Endothelial cell of umbilical vein (primary cell): ENCODE measurements at regions not wholly inside any gene's neighbourhood (a gene's known extent, or its start where the extent isn't known, plus 50 kb on each side); places are given as distances from the start of the nearest gene placed in this dataset.

Experiments
- BruUV-seq: library from RNA; stranded (reverse); fragments of 400-500 nt; replicated peaks from 2 replicates; lab custom pipeline; 2021; lab: Mats Ljungman, UMichigan
- CTCF ChIA-PET: fragments of 300-600, 350-600 bp; sonication (Branson Sonifier 250); formaldehyde crosslinking; loops from one replicate; lab custom pipeline; 2021; ENCODE audit warnings: antibody characterized with exemption, inconsistent platforms; lab: Charles Lee
- POLR2A ChIA-PET: fragments of 300-600, 350-600 bp; sonication (Branson Sonifier 250); formaldehyde crosslinking; loops from one replicate; lab custom pipeline; 2021; ENCODE audit warnings: antibody characterized with exemption, inconsistent platforms; lab: Charles Lee
- DNase-seq: peaks from one replicate; pipeline ENCODE4 v3.0.0-alpha.2; 2011; ENCODE audit warnings: low read depth, low spot score
- FAIRE-seq: peaks from 2 replicates; lab custom pipeline; 2011; peaks lifted over from hg19 to GRCh38; lab: Jason Lieb, UNC
- H2AFZ ChIP-seq: 2 replicates; pipeline ENCODE4 v1.6.0; 2012; ENCODE audit warnings: low read depth, low read length, control low read depth, inconsistent platforms
- H3K27ac ChIP-seq: 2 replicates; pipeline ENCODE4 v1.5.1; 2011; ENCODE audit warnings: low read depth, mild to moderate bottlenecking, control low read depth, low read length, moderate library complexity; ENCODE audit not compliant: insufficient read depth
- H3K27me3 ChIP-seq, 2 experiments: 2 replicates each; pipeline versions ENCODE4 v1.6.0 to v1.6.1; 2011; ENCODE audit warnings: low read length in 2 of 2, mixed read lengths in 1 of 2; ENCODE audit not compliant: control insufficient read depth in 2 of 2, insufficient read depth in 2 of 2
- H3K36me3 ChIP-seq, 2 experiments: 2 replicates in 1 of 2; 3 replicates in 1 of 2; pipeline ENCODE4 v1.5.1; 2011; ENCODE audit warnings: low read length in 2 of 2, mild to moderate bottlenecking in 1 of 2, moderate library complexity in 1 of 2; ENCODE audit not compliant: control insufficient read depth in 2 of 2, insufficient read depth in 2 of 2; ENCODE audit errors: extremely low read depth in 1 of 2
- H3K4me1 ChIP-seq: 3 replicates; pipeline ENCODE4 v1.5.1; 2011; ENCODE audit warnings: mild to moderate bottlenecking, low read length; ENCODE audit not compliant: control insufficient read depth, insufficient read depth; ENCODE audit errors: extremely low read depth
- H3K4me2 ChIP-seq: 2 replicates; pipeline ENCODE4 v1.6.1; 2011; ENCODE audit warnings: low read length, control low read depth, mixed read lengths; ENCODE audit not compliant: insufficient read depth
- H3K4me3 ChIP-seq, 3 experiments: fragments of 200-600 bp in 1 of 3; sonication (generic), shearing (Covaris generic) in 1 of 3; replicated peaks in 1 of 3; 2 replicates each; pipeline ENCODE4 v1.5.1; 2011 to 2016; ENCODE audit warnings: control low read depth in 3 of 3, low read length in 3 of 3, mild to moderate bottlenecking in 2 of 3, inconsistent platforms in 1 of 3, low read depth in 1 of 3, moderate library complexity in 1 of 3; ENCODE audit not compliant: insufficient read depth in 1 of 3
- H3K79me2 ChIP-seq: 2 replicates; pipeline ENCODE4 v1.6.0; 2012; ENCODE audit warnings: low read length, inconsistent platforms; ENCODE audit not compliant: control insufficient read depth, insufficient read depth
- H3K9ac ChIP-seq: replicated peaks from 2 replicates; pipeline ENCODE3; 2011; ENCODE audit warnings: low read length, control low read depth; ENCODE audit not compliant: insufficient read depth; ENCODE audit errors: extremely low read depth
- H3K9me1 ChIP-seq: replicated peaks from 3 replicates; pipeline ENCODE4 v1.6.0; 2011; ENCODE audit warnings: mild to moderate bottlenecking, low read length; ENCODE audit not compliant: control insufficient read depth, insufficient read depth; ENCODE audit errors: extremely low read depth
- H3K9me3 ChIP-seq: replicated peaks from 2 replicates; pipeline ENCODE4 v1.5.1; 2012; ENCODE audit warnings: low read length, inconsistent platforms; ENCODE audit not compliant: control insufficient read depth, insufficient read depth
- H4K20me1 ChIP-seq: replicated peaks from 2 replicates; pipeline ENCODE3; 2011; ENCODE audit warnings: mild to moderate bottlenecking, low read length; ENCODE audit not compliant: control insufficient read depth, insufficient read depth; ENCODE audit errors: extremely low read depth
- CTCF ChIP-seq, 2 donors: IDR thresholded peaks; 1 replicate in 1 of 2; 2 replicates in 1 of 2; pipeline ENCODE4 v1.5.1; 2011; ENCODE audit warnings: low read length in 2 of 2, mild to moderate bottlenecking in 2 of 2, moderate library complexity in 2 of 2, control low read depth in 1 of 2, inconsistent platforms in 1 of 2, low read depth in 1 of 2; ENCODE audit not compliant: insufficient read depth in 1 of 2; ENCODE audit errors: extremely low read depth in 1 of 2
- EZH2 ChIP-seq: IDR thresholded peaks from 2 replicates; pipeline ENCODE4 v1.6.1; 2012; ENCODE audit warnings: borderline replicate concordance, low read depth, mild to moderate bottlenecking, moderate library complexity, low read length, inconsistent platforms; ENCODE audit not compliant: severe bottlenecking
- FOS ChIP-seq: IDR thresholded peaks from 2 replicates; pipeline ENCODE4 v1.6.1; 2011; ENCODE audit warnings: mild to moderate bottlenecking, low read length, moderate library complexity, borderline replicate concordance; ENCODE audit not compliant: insufficient read depth
- GATA2 ChIP-seq: IDR thresholded peaks from 2 replicates; pipeline ENCODE4 v1.7.0; 2011; ENCODE audit warnings: low read depth, mild to moderate bottlenecking, moderate library complexity, mixed read lengths, low read length; ENCODE audit not compliant: insufficient read length, insufficient read depth
- JUN ChIP-seq: IDR thresholded peaks from 2 replicates; pipeline ENCODE4 v1.6.1; 2011; ENCODE audit warnings: borderline replicate concordance, low read depth; ENCODE audit not compliant: insufficient read length, insufficient read depth
- MYC ChIP-seq: IDR thresholded peaks from one replicate; pipeline ENCODE4 v1.6.1; 2011; ENCODE audit warnings: mild to moderate bottlenecking, low read depth, low read length
- POLR2A ChIP-seq: IDR thresholded peaks from 2 replicates; pipeline ENCODE4 v1.6.1; 2012; ENCODE audit warnings: low read depth, mild to moderate bottlenecking, control low read depth, low read length
- POLR2AphosphoS5 ChIP-seq: IDR thresholded peaks from 2 replicates; pipeline ENCODE4 v1.6.1; 2012; ENCODE audit warnings: low read depth, mild to moderate bottlenecking, control low read depth, low read length, moderate library complexity; ENCODE audit not compliant: insufficient read depth
- dilution Hi-C: fragments of 300-500 bp; cut with MboI; formaldehyde crosslinking; loops from one replicate; pipeline ENCODE4 v1.15.0; 2019; ENCODE audit warnings: low sequenced_read_pairs; ENCODE audit not compliant: extremely low pct_ligation_motif_present
- intact Hi-C: fragments of 100-400 bp; cut with micrococcal nuclease; formaldehyde crosslinking; loops from one replicate; pipeline ENCODE4 v1.10.0; 2022

- dilution Hi-C loops, result no loop called here
- Histone ChIP-seq H3K36me3 (no peaks in the 10 kb centered on the region), H3K4me1 (no peaks in the 10 kb centered on the region), H3K9me1 (no peaks in the 10 kb centered on the region), H3K4me2 (no peak overlapping the region), H3K27me3 (no peaks in the 10 kb centered on the region), H3K9ac (no peak overlapping the region), H3K9me3 (no peaks in the 10 kb centered on the region), H3K27ac (no peak overlapping the region), H3K4me3 (no peak overlapping the region), H3K79me2 (no peaks in the 10 kb centered on the region), H2AFZ (no peak overlapping the region), H4K20me1 (no peaks in the 10 kb centered on the region)
- no peak for FAIRE-seq
- ChIA-PET POLR2A (no interaction called here), CTCF (no interaction called here)
- no TSS peak for BruUV-seq
- TF ChIP-seq POLR2AphosphoS5 (no peak), EZH2 (no peak), FOS (no peak), MYC (no peak), CTCF (IDR thresholded peaks at IDR 0.05; ENCODE audit: extremely low read depth in 1 of 2, insufficient read depth in 1 of 2, low read depth in 1 of 2, low read length in 2 of 2) (no peak), POLR2A (no peak), JUN (no peak), GATA2 (no peak)
- intact Hi-C loops, result no loop called here
- DNase-seq, result no peak
These were observed 172.7 kb downstream of the FAT3 start for GRCh38 chr11:92397221-92397755.
